Fibroblast of lung (primary cell): ENCODE measurements at regions not wholly inside any gene's neighbourhood (a gene's known extent, or its start where the extent isn't known, plus 50 kb on each side); places are given as distances from the start of the nearest gene placed in this dataset.

Experiments
- CTCF ChIP-seq, 2 donors: IDR thresholded peaks in 1 of 2; conservative IDR thresholded peaks in 1 of 2; 1 replicate in 1 of 2; 2 replicates in 1 of 2; pipeline ENCODE4 v1.5.1; 2011 to 2012; ENCODE audit warnings: low read length in 2 of 2, control low read depth in 1 of 2, inconsistent platforms in 1 of 2, low read depth in 1 of 2, mild to moderate bottlenecking in 1 of 2
- EZH2 ChIP-seq: IDR thresholded peaks from 2 replicates; pipeline ENCODE4 v1.5.1; 2012; ENCODE audit warnings: low read length, control low read depth, mild to moderate bottlenecking; ENCODE audit errors: missing control alignments

GRCh38 chr9:21715408-21715807 is 87.0 kb upstream of the MTAP start:
- TF ChIP-seq CTCF (conservative IDR thresholded peaks at IDR 0.05 in 1 of 2, IDR thresholded peaks at IDR 0.05 in 1 of 2; ENCODE audit: low read depth in 1 of 2, low read length in 2 of 2): no peak
- no peak for TF ChIP-seq EZH2
